ENCODE measurements at regions not wholly inside any gene's neighbourhood (a gene's known extent, or its start where the extent isn't known, plus 50 kb on each side); places are given as distances from the start of the nearest gene placed in this dataset.

- TF ChIP-seq EZH2 (IDR thresholded peaks at IDR 0.05; ENCODE audit: low read length) (no peak), CTCF (optimal IDR thresholded peaks at IDR 0.05 in 1 of 3, IDR thresholded peaks at IDR 0.05 in 1 of 3, conservative IDR thresholded peaks at IDR 0.05 in 1 of 3; ENCODE audit: extremely low read depth in 1 of 3, insufficient read depth in 2 of 3, low read length in 3 of 3) (no peak)
Measured at GRCh38 chr13:112638919-112639318, 50.9 kb upstream of the ATP11A start.
